HEK293 (cell line): ENCODE measurements at regions not wholly inside any gene's neighbourhood (a gene's known extent, or its start where the extent isn't known, plus 50 kb on each side); places are given as distances from the start of the nearest gene placed in this dataset.

Source experiments
- CTCF ChIA-PET: fragments of 350-600 bp; formaldehyde crosslinking; extraction: SDS; loops from one replicate; lab custom pipeline; 2021; ENCODE audit warnings: antibody characterized with exemption; lab: Yijun Ruan, JAX
- POLR2A ChIA-PET: fragments of 300-600 bp; formaldehyde crosslinking; extraction: SDS; loops from one replicate; lab custom pipeline; 2020; ENCODE audit warnings: antibody characterized with exemption, inconsistent platforms; lab: Yijun Ruan, JAX
- H3K27ac ChIP-seq: fragments of 200-500 bp; sonication (Bioruptor generic); 2 replicates; pipeline ENCODE4 v1.5.1; 2014; ENCODE audit warnings: low read depth, low read length, control low read depth, inconsistent platforms; ENCODE audit errors: extremely low read depth
- H3K36me3 ChIP-seq, 2 experiments: fragments of 200-500 bp in 1 of 2; sonication (Bioruptor generic) in 1 of 2; 1 replicate in 1 of 2; 2 replicates in 1 of 2; pipeline ENCODE4 v1.5.1; 2014 to 2017; ENCODE audit warnings: inconsistent platforms in 2 of 2, low read length in 2 of 2; ENCODE audit not compliant: control insufficient read depth in 2 of 2, insufficient read depth in 1 of 2
- H3K4me1 ChIP-seq: fragments of 200-500 bp; sonication (Bioruptor generic); 2 replicates; pipeline ENCODE4 v1.5.1; 2014; ENCODE audit warnings: mild to moderate bottlenecking, low read length, inconsistent platforms; ENCODE audit not compliant: control insufficient read depth, insufficient read depth
- H3K4me3 ChIP-seq: 2 replicates; pipeline ENCODE4 v1.5.1; 2011; ENCODE audit warnings: low read depth, mild to moderate bottlenecking, control low read depth, low read length, moderate library complexity
- H3K9me3 ChIP-seq: fragments of 200-500 bp; sonication (Bioruptor generic); 2 replicates; pipeline ENCODE4 v1.5.1; 2014; ENCODE audit warnings: low read depth, low read length, inconsistent platforms; ENCODE audit not compliant: control insufficient read depth, insufficient read depth
- ATF2 ChIP-seq: fragments of 450-650 bp; formaldehyde crosslinking; IDR thresholded peaks from 2 replicates; pipeline ENCODE4 v1.5.1; 2016; ENCODE audit warnings: missing biosample characterization, missing genetic modification characterization, low read depth
- BCL11A ChIP-seq: fragments of 450-650 bp; formaldehyde crosslinking; IDR thresholded peaks from 2 replicates; pipeline ENCODE4 v1.5.1; 2016; ENCODE audit warnings: low read depth, missing biosample characterization, missing genetic modification characterization
- KLF9 ChIP-seq: fragments of 450-650 bp; formaldehyde crosslinking; IDR thresholded peaks from 2 replicates; pipeline ENCODE4 v1.5.1; 2016; ENCODE audit warnings: missing biosample characterization, missing genetic modification characterization, low read depth
- PRDM4 ChIP-seq: fragments of 450-650 bp; formaldehyde crosslinking; IDR thresholded peaks from 2 replicates; pipeline ENCODE4 v1.5.1; 2017; ENCODE audit warnings: missing biosample characterization, missing genetic modification characterization
- SP2 ChIP-seq: fragments of 450-650 bp; formaldehyde crosslinking; IDR thresholded peaks from 2 replicates; pipeline ENCODE4 v1.5.1; 2016; ENCODE audit warnings: missing biosample characterization, missing genetic modification characterization
- SP3 ChIP-seq: fragments of 450-650 bp; formaldehyde crosslinking; IDR thresholded peaks from 2 replicates; pipeline ENCODE4 v1.5.1; 2016; ENCODE audit warnings: missing biosample characterization, missing genetic modification characterization
- TCF7L2 ChIP-seq: IDR thresholded peaks from 2 replicates; pipeline ENCODE4 v1.6.1; 2011; ENCODE audit warnings: low read depth, mild to moderate bottlenecking, inconsistent platforms, low read length, moderate library complexity, borderline replicate concordance
- ZNF148 ChIP-seq: fragments of 450-650 bp; formaldehyde crosslinking; IDR thresholded peaks from 2 replicates; pipeline ENCODE4 v1.5.0; 2017; ENCODE audit warnings: missing biosample characterization, missing genetic modification characterization, borderline replicate concordance
- ZNF211 ChIP-seq: fragments of 450-650 bp; formaldehyde crosslinking; IDR thresholded peaks from 2 replicates; pipeline ENCODE4 v1.5.1; 2016; ENCODE audit warnings: low read depth, missing biosample characterization, missing genetic modification characterization
- ZNF274 ChIP-seq, 2 experiments: fragments of 200-500 bp in 1 of 2; fragments of 450-650 bp in 1 of 2; sonication (Bioruptor generic) in 1 of 2; formaldehyde crosslinking in 1 of 2; IDR thresholded peaks; 2 replicates each; pipeline versions ENCODE4 v1.5.1 to v1.6.1; 2014 to 2016; ENCODE audit warnings: borderline replicate concordance in 1 of 2, inconsistent platforms in 1 of 2, low read length in 1 of 2, missing biosample characterization in 1 of 2, missing genetic modification characterization in 1 of 2
- ZNF280C ChIP-seq: fragments of 450-650 bp; formaldehyde crosslinking; IDR thresholded peaks from 2 replicates; pipeline ENCODE4 v1.5.1; 2016; ENCODE audit warnings: missing biosample characterization, missing genetic modification characterization
- ZNF335 ChIP-seq: fragments of 450-650 bp; formaldehyde crosslinking; conservative IDR thresholded peaks from 2 replicates; pipeline ENCODE4 v1.5.1; 2016; ENCODE audit warnings: missing biosample characterization, missing genetic modification characterization
- ZNF510 ChIP-seq: fragments of 450-650 bp; formaldehyde crosslinking; IDR thresholded peaks from 2 replicates; pipeline ENCODE4 v1.5.1; 2018; ENCODE audit warnings: mild to moderate bottlenecking, missing genetic modification characterization, missing biosample characterization; ENCODE audit not compliant: insufficient replicate concordance
- ZNF549 ChIP-seq: fragments of 450-650 bp; IDR thresholded peaks from 2 replicates; pipeline ENCODE4 v1.5.1; 2018; ENCODE audit warnings: missing biosample characterization, missing genetic modification characterization, mild to moderate bottlenecking, inconsistent platforms, moderate library complexity
- ZNF596 ChIP-seq: fragments of 450-650 bp; IDR thresholded peaks from 2 replicates; pipeline ENCODE4 v1.5.0; 2018; ENCODE audit warnings: missing biosample characterization, mild to moderate bottlenecking, missing genetic modification characterization, moderate library complexity
- ZNF610 ChIP-seq: fragments of 450-650 bp; formaldehyde crosslinking; IDR thresholded peaks from 2 replicates; pipeline ENCODE4 v1.5.1; 2016; ENCODE audit warnings: missing biosample characterization, missing genetic modification characterization, borderline replicate concordance
- ZNF629 ChIP-seq: fragments of 450-650 bp; formaldehyde crosslinking; IDR thresholded peaks from 2 replicates; pipeline ENCODE4 v1.5.1; 2017; ENCODE audit warnings: missing biosample characterization, missing genetic modification characterization
- ZSCAN4 ChIP-seq: fragments of 450-650 bp; formaldehyde crosslinking; IDR thresholded peaks from 2 replicates; pipeline ENCODE4 v1.5.1; 2017; ENCODE audit warnings: missing biosample characterization, missing genetic modification characterization

GRCh38 chr7:13797545-13797944 lies 191.9 kb downstream of the ETV1 start:
- Histone ChIP-seq H3K36me3 (no peaks in the 10 kb centered on the region), H3K9me3 (no peaks in the 10 kb centered on the region), H3K4me3 (no peak overlapping the region), H3K4me1 (no peaks in the 10 kb centered on the region), H3K27ac (no peak overlapping the region)
- CTCF ChIA-PET = no interaction called here
- POLR2A ChIA-PET = no interaction called here
- TF ChIP-seq KLF9 (no peak), ZNF280C (no peak), SP3 (tag by site-specific recombination) (no peak), SP2 (tag by site-specific recombination) (no peak), ZNF610 (tag by site-specific recombination) (no peak), ZNF148 (tag by site-specific recombination) (no peak), ATF2 (tag by site-specific recombination) (no peak), TCF7L2 (no peak)

- POLR2A ChIA-PET = no interaction called here
- CTCF ChIA-PET = interaction anchor here (0.7 kb wide), 1 partner anchor 922 kb away, joined by 3 read pairs; no protein-coding TSS in a partner anchor
- Histone ChIP-seq H3K36me3 (no peaks in the 10 kb centered on the region), H3K4me1 (no peaks in the 10 kb centered on the region), H3K4me3 (no peak overlapping the region), H3K27ac (no peak overlapping the region), H3K9me3 (no peaks in the 10 kb centered on the region)
- TF ChIP-seq ZNF596 (tag by site-specific recombination) (no peak), PRDM4 (tag by site-specific recombination) (no peak), ZNF335 (tag by site-specific recombination) (no peak), ZSCAN4 (tag by site-specific recombination) (no peak), ZNF510 (tag by site-specific recombination) (no peak), ZNF549 (tag by site-specific recombination) (no peak), ZNF629 (tag by site-specific recombination) (no peak), ZNF211 (tag by site-specific recombination) (no peak), ZNF274 (IDR thresholded peaks at IDR 0.05; ENCODE audit: low read length) (no peak), ZNF274 (tag by site-specific recombination; IDR thresholded peaks at IDR 0.05; ENCODE audit: borderline replicate concordance) (no peak), BCL11A (tag by site-specific recombination) (no peak), SP3 (tag by site-specific recombination) (no peak)
Measured at GRCh38 chr7:13800694-13801448, 188.6 kb downstream of the ETV1 start.
